NT2/D1 (cell line): ENCODE measurements at regions not wholly inside any gene's neighbourhood (a gene's known extent, or its start where the extent isn't known, plus 50 kb on each side); places are given as distances from the start of the nearest gene placed in this dataset.

Experiments used
- SUZ12 ChIP-seq: IDR thresholded peaks from 2 replicates; pipeline ENCODE4 v1.6.1; 2011; ENCODE audit not compliant: insufficient read length, insufficient read depth; ENCODE audit errors: extremely low read depth
- YY1 ChIP-seq: IDR thresholded peaks from 2 replicates; pipeline ENCODE4 v1.6.1; 2011; ENCODE audit not compliant: insufficient read length, insufficient read depth
- ZNF274 ChIP-seq: IDR thresholded peaks from 2 replicates; pipeline ENCODE4 v1.6.1; 2011; ENCODE audit warnings: mild to moderate bottlenecking, low read depth, low read length

DNA sequence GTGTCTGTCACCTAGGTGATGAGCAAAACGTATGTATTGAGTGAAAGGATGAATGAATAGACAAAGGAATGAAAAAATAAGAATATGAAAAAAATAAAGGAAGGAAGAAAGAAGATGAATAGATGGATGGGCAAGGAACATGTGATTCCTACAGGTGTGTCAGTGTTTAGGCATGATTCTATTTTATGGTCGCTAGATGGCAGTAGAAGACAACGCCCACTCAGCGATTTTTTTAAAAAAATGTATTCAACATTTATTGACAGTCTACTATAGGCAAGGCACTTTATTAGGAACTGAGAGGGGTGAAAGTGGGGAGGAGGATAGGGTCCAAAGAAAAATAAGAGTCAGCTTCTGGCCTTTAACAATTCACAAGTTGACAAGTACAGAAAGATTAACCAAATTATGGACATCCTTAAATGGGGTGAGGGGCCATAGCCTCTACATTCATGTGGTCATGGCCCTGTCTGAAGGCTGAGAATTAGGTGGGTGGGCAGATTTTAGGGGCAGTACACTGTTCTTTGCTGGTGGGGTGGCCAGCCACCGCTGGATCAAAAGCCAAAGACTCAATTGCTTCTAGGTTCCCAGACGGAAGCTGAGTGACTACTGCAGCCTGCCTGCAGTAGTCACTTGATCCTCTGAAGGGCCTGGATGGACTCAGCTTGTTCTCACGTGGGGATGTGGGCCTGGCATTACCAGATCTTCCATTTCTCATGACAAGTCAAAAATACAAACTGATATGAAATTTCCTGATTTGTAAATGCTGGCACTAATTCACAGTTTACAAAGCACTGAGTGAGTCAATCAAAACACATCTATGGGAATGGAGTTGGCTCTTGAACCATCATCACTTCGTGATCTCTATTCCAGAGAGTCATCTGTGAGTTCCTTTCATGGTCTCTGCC, 83.9 kb downstream of the FASLG start:
- no peak for TF ChIP-seq ZNF274
- TF ChIP-seq YY1: no peak
- TF ChIP-seq SUZ12: no peak
